ENCODE measurements at regions not wholly inside any gene's neighbourhood (a gene's known extent, or its start where the extent isn't known, plus 50 kb on each side); places are given as distances from the start of the nearest gene placed in this dataset.

GRCh38 chr17:69869667-69870066, 205.4 kb upstream of the KCNJ16 start:
- Histone ChIP-seq H3K9ac (ENCODE audit: low read length) (no peak overlapping the region), H3K79me2 (ENCODE audit: insufficient read depth, low read length) (no peaks in the 10 kb centered on the region), H3K4me3 (ENCODE audit: insufficient read depth, low read length, poor library complexity, severe bottlenecking) (no peak overlapping the region), H4K20me1 (ENCODE audit: low read depth, low read length) (no peaks in the 10 kb centered on the region), H3K4me2 (ENCODE audit: low read depth, low read length, poor library complexity, severe bottlenecking) (no peak overlapping the region), H3K27me3 (ENCODE audit: low read length) (no peaks in the 10 kb centered on the region), H3F3A (ENCODE audit: insufficient read depth) (no peaks in the 10 kb centered on the region), H3K9me3 (ENCODE audit: insufficient read depth, low read length) (no peaks in the 10 kb centered on the region), H3K27ac (ENCODE audit: low read depth, low read length) (no peak overlapping the region), H2AFZ (ENCODE audit: low read depth, low read length, severe bottlenecking) (no peak overlapping the region), H3K9me2 (replicated peaks; ENCODE audit: insufficient read depth, low read length) (no peaks in the 10 kb centered on the region), H3K36me3 (ENCODE audit: low read length) (no peaks in the 10 kb centered on the region)
- no peak for TF ChIP-seq CTCF (IDR thresholded peaks at IDR 0.05; ENCODE audit: insufficient read depth, low read length, poor library complexity, severe bottlenecking)
- TF ChIP-seq EZH2phosphoT487 (conservative IDR thresholded peaks at IDR 0.05; ENCODE audit: low read length) = no peak

GRCh38 chr17:69870091-69870530, 204.9 kb upstream of the KCNJ16 start:
- H3K9me2 ChIP-seq (replicated peaks; ENCODE audit: insufficient read depth, low read length) = no peaks in the 10 kb centered on the region
- no peak overlapping the region for H3K9ac ChIP-seq (ENCODE audit: low read length)
- no peaks in the 10 kb centered on the region for H4K20me1 ChIP-seq (ENCODE audit: low read depth, low read length)
- H3K79me2 ChIP-seq (ENCODE audit: insufficient read depth, low read length) = no peaks in the 10 kb centered on the region
- no peak overlapping the region for H2AFZ ChIP-seq (ENCODE audit: low read depth, low read length, severe bottlenecking)
- no peak overlapping the region for H3K4me3 ChIP-seq (ENCODE audit: insufficient read depth, low read length, poor library complexity, severe bottlenecking)
- no peak overlapping the region for H3K27ac ChIP-seq (ENCODE audit: low read depth, low read length)
- H3K36me3 ChIP-seq (ENCODE audit: low read length) = no peaks in the 10 kb centered on the region
- H3K9me3 ChIP-seq (ENCODE audit: insufficient read depth, low read length) = no peaks in the 10 kb centered on the region
- H3K27me3 ChIP-seq (ENCODE audit: low read length) = no peaks in the 10 kb centered on the region
- H3F3A ChIP-seq (ENCODE audit: insufficient read depth) = no peaks in the 10 kb centered on the region
- TF ChIP-seq CTCF (IDR thresholded peaks at IDR 0.05; ENCODE audit: insufficient read depth, low read length, poor library complexity, severe bottlenecking) = no peak
- no peak for TF ChIP-seq EZH2phosphoT487 (conservative IDR thresholded peaks at IDR 0.05; ENCODE audit: low read length)
- no peak overlapping the region for H3K4me2 ChIP-seq (ENCODE audit: low read depth, low read length, poor library complexity, severe bottlenecking)

GRCh38 chr17:69870751-69871199, 204.2 kb upstream of the KCNJ16 start:
- no peak overlapping the region for H3K27ac ChIP-seq (ENCODE audit: low read depth, low read length)
- H3K27me3 ChIP-seq (ENCODE audit: low read length) = no peaks in the 10 kb centered on the region
- no peaks in the 10 kb centered on the region for H3K9me3 ChIP-seq (ENCODE audit: insufficient read depth, low read length)
- H3K79me2 ChIP-seq (ENCODE audit: insufficient read depth, low read length) = no peaks in the 10 kb centered on the region
- no peak for TF ChIP-seq EZH2phosphoT487 (conservative IDR thresholded peaks at IDR 0.05; ENCODE audit: low read length)
- TF ChIP-seq CTCF (IDR thresholded peaks at IDR 0.05; ENCODE audit: insufficient read depth, low read length, poor library complexity, severe bottlenecking) = no peak
- no peak overlapping the region for H2AFZ ChIP-seq (ENCODE audit: low read depth, low read length, severe bottlenecking)
- H3F3A ChIP-seq (ENCODE audit: insufficient read depth) = no peaks in the 10 kb centered on the region
- no peak overlapping the region for H3K4me3 ChIP-seq (ENCODE audit: insufficient read depth, low read length, poor library complexity, severe bottlenecking)
- H4K20me1 ChIP-seq (ENCODE audit: low read depth, low read length) = no peaks in the 10 kb centered on the region
- no peak overlapping the region for H3K4me2 ChIP-seq (ENCODE audit: low read depth, low read length, poor library complexity, severe bottlenecking)
- no peaks in the 10 kb centered on the region for H3K36me3 ChIP-seq (ENCODE audit: low read length)
- no peaks in the 10 kb centered on the region for H3K9me2 ChIP-seq (replicated peaks; ENCODE audit: insufficient read depth, low read length)
- no peak overlapping the region for H3K9ac ChIP-seq (ENCODE audit: low read length)

Measured in SU-DHL-6 (cell line).